H1 (cell line): ENCODE measurements at regions not wholly inside any gene's neighbourhood (a gene's known extent, or its start where the extent isn't known, plus 50 kb on each side); places are given as distances from the start of the nearest gene placed in this dataset.
A peak's percentile ranks its signal among the peaks of the same experiment; 100 is the strongest.

ENCODE experiments used
- BRCA1 ChIP-seq: IDR thresholded peaks from 2 replicates; pipeline ENCODE4 v1.6.1; 2012; ENCODE audit warnings: low read depth, low read length, improper control_type of control experiment
- CTBP2 ChIP-seq: IDR thresholded peaks from 2 replicates; pipeline ENCODE4 v1.7.0; 2011; ENCODE audit warnings: borderline replicate concordance, mild to moderate bottlenecking, moderate library complexity, mixed read lengths, low read length; ENCODE audit not compliant: insufficient read depth, insufficient read length
- EZH2 ChIP-seq: fragments of 200-600 bp; sonication (generic); IDR thresholded peaks from 2 replicates; pipeline ENCODE4 v1.7.1; 2012; ENCODE audit warnings: low read depth, mild to moderate bottlenecking, moderate library complexity, low read length, inconsistent platforms; ENCODE audit not compliant: severe bottlenecking
- FOSL1 ChIP-seq: IDR thresholded peaks from 2 replicates; pipeline ENCODE4 v1.6.1; 2011; ENCODE audit warnings: mild to moderate bottlenecking, low read depth, low read length, moderate library complexity; ENCODE audit not compliant: insufficient read depth
- HDAC6 ChIP-seq: IDR thresholded peaks from one replicate; pipeline ENCODE4 v1.7.1; 2012; ENCODE audit warnings: low read depth, mild to moderate bottlenecking, inconsistent platforms, low read length, moderate library complexity
- NANOG ChIP-seq: IDR thresholded peaks from 2 replicates; pipeline ENCODE4 v1.6.1; 2011; ENCODE audit warnings: low read length, low read depth, mild to moderate bottlenecking, inconsistent platforms; ENCODE audit not compliant: insufficient read depth, poor library complexity, severe bottlenecking
- POLR2A ChIP-seq, 2 experiments: IDR thresholded peaks; 1 replicate in 1 of 2; 2 replicates in 1 of 2; pipeline ENCODE4 v1.6.1; 2011; ENCODE audit warnings: low read depth in 2 of 2, low read length in 2 of 2, mild to moderate bottlenecking in 2 of 2; ENCODE audit errors: control extremely low read depth in 1 of 2
- POLR2AphosphoS5 ChIP-seq: IDR thresholded peaks from 2 replicates; pipeline ENCODE4 v1.6.1; 2011; ENCODE audit warnings: low read depth, low read length
- RFX5 ChIP-seq: IDR thresholded peaks from 2 replicates; pipeline ENCODE4 v1.6.1; 2011; ENCODE audit warnings: low read depth, low read length, improper control_type of control experiment, borderline replicate concordance
- TAF1 ChIP-seq: IDR thresholded peaks from 2 replicates; pipeline ENCODE4 v1.6.1; 2011; ENCODE audit warnings: mild to moderate bottlenecking, low read depth, low read length
- ZNF274 ChIP-seq: IDR thresholded peaks from 2 replicates; pipeline ENCODE4 v1.7.0; 2012; ENCODE audit warnings: low read length, borderline replicate concordance; ENCODE audit errors: extremely low read depth
- TF ChIP-seq, protein P1 (sequence below), 3 experiments: IDR thresholded peaks; 1 replicate in 2 of 3; 2 replicates in 1 of 3; pipeline versions ENCODE4 v1.5.1 to v1.6.1; 2011; ENCODE audit warnings: low read length in 3 of 3, mild to moderate bottlenecking in 3 of 3, inconsistent platforms in 2 of 3, low read depth in 1 of 3, moderate library complexity in 1 of 3; ENCODE audit not compliant: insufficient read depth in 1 of 3; ENCODE audit errors: control extremely low read depth in 1 of 3
- TF ChIP-seq, protein P2 (sequence below): IDR thresholded peaks from 2 replicates; pipeline ENCODE4 v1.6.1; 2011; ENCODE audit warnings: low read depth, mild to moderate bottlenecking, low read length; ENCODE audit not compliant: insufficient read depth

GRCh38 chr1:37323486-37324377 lies 150.6 kb upstream of the ZC3H12A start:
- TF ChIP-seq TAF1 (no peak), CTBP2 (no peak), POLR2A (IDR thresholded peaks at IDR 0.05; ENCODE audit: control extremely low read depth in 1 of 2, low read depth in 2 of 2, low read length in 2 of 2) (no peak), FOSL1 (no peak), ZNF274 (no peak), EZH2 (no peak), NANOG (no peak), HDAC6 (no peak), POLR2AphosphoS5 (no peak), BRCA1 (no peak), RFX5 (no peak)
- TF ChIP-seq, protein P1, sequence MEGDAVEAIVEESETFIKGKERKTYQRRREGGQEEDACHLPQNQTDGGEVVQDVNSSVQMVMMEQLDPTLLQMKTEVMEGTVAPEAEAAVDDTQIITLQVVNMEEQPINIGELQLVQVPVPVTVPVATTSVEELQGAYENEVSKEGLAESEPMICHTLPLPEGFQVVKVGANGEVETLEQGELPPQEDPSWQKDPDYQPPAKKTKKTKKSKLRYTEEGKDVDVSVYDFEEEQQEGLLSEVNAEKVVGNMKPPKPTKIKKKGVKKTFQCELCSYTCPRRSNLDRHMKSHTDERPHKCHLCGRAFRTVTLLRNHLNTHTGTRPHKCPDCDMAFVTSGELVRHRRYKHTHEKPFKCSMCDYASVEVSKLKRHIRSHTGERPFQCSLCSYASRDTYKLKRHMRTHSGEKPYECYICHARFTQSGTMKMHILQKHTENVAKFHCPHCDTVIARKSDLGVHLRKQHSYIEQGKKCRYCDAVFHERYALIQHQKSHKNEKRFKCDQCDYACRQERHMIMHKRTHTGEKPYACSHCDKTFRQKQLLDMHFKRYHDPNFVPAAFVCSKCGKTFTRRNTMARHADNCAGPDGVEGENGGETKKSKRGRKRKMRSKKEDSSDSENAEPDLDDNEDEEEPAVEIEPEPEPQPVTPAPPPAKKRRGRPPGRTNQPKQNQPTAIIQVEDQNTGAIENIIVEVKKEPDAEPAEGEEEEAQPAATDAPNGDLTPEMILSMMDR (IDR thresholded peaks at IDR 0.05; ENCODE audit: control extremely low read depth in 1 of 3, insufficient read depth in 1 of 3, low read depth in 1 of 3, low read length in 3 of 3) = peak; percentile 67 to 85 (median 76)
- TF ChIP-seq, protein P2, sequence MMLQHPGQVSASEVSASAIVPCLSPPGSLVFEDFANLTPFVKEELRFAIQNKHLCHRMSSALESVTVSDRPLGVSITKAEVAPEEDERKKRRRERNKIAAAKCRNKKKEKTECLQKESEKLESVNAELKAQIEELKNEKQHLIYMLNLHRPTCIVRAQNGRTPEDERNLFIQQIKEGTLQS = no peak
